ENCODE measurements at regions not wholly inside any gene's neighbourhood (a gene's known extent, or its start where the extent isn't known, plus 50 kb on each side); places are given as distances from the start of the nearest gene placed in this dataset.

DNA sequence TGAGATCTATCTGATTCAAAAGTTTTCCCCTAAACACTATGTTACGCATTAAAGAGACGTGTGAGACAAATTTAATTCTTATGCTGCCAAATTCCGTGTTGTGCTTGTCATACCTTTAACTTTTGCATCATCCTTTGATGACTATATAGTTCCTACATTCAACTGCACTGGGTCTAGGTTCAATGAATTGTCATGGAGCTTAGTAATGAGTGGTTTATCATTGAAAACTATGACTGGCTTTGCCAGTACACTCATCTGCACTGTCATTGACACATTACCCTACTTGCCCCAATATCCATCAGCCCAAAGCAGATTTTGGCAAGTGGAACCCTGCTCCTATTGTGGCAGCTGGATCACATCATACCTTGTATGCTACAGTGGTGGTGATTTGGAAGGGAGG, 882.9 kb upstream of the SLIT2 start:
- TF ChIP-seq EZH2phosphoT487 (IDR thresholded peaks at IDR 0.05; ENCODE audit: borderline replicate concordance), result no peak
- TF ChIP-seq, protein P1, sequence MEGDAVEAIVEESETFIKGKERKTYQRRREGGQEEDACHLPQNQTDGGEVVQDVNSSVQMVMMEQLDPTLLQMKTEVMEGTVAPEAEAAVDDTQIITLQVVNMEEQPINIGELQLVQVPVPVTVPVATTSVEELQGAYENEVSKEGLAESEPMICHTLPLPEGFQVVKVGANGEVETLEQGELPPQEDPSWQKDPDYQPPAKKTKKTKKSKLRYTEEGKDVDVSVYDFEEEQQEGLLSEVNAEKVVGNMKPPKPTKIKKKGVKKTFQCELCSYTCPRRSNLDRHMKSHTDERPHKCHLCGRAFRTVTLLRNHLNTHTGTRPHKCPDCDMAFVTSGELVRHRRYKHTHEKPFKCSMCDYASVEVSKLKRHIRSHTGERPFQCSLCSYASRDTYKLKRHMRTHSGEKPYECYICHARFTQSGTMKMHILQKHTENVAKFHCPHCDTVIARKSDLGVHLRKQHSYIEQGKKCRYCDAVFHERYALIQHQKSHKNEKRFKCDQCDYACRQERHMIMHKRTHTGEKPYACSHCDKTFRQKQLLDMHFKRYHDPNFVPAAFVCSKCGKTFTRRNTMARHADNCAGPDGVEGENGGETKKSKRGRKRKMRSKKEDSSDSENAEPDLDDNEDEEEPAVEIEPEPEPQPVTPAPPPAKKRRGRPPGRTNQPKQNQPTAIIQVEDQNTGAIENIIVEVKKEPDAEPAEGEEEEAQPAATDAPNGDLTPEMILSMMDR (conservative IDR thresholded peaks at IDR 0.05; ENCODE audit: low read length), result no peak

Measured in Loucy (cell line).